PFSK-1 (cell line): ENCODE measurements at regions not wholly inside any gene's neighbourhood (a gene's known extent, or its start where the extent isn't known, plus 50 kb on each side); places are given as distances from the start of the nearest gene placed in this dataset.

Source experiments
- POLR2AphosphoS5 ChIP-seq: IDR thresholded peaks from 2 replicates; pipeline ENCODE4 v1.6.1; 2012; ENCODE audit warnings: low read depth, mild to moderate bottlenecking, control low read depth, low read length, moderate library complexity
- TAF1 ChIP-seq: IDR thresholded peaks from 2 replicates; pipeline ENCODE4 v1.6.1; 2012; ENCODE audit warnings: low read length, control low read depth, borderline replicate concordance; ENCODE audit not compliant: insufficient read depth

- no peak for TF ChIP-seq TAF1
- TF ChIP-seq POLR2AphosphoS5: no peak
Measured at GRCh38 chr14:26963711-26964110, 365.9 kb upstream of the NOVA1 start.
